Fibroblast of villous mesenchyme (primary cell): ENCODE measurements at regions not wholly inside any gene's neighbourhood (a gene's known extent, or its start where the extent isn't known, plus 50 kb on each side); places are given as distances from the start of the nearest gene placed in this dataset.

Experiments
- DNase-seq: peaks from one replicate; pipeline ENCODE4 v3.0.0-alpha.2; 2010; ENCODE audit warnings: low read depth
- H3K4me3 ChIP-seq: 2 replicates; pipeline ENCODE4 v1.5.1; 2011; ENCODE audit warnings: low read depth, mild to moderate bottlenecking, low read length
- TF ChIP-seq, protein P1 (sequence below): IDR thresholded peaks from 2 replicates; pipeline ENCODE4 v1.5.1; 2012; ENCODE audit warnings: low read depth, mild to moderate bottlenecking, low read length; ENCODE audit not compliant: insufficient read depth

DNA sequence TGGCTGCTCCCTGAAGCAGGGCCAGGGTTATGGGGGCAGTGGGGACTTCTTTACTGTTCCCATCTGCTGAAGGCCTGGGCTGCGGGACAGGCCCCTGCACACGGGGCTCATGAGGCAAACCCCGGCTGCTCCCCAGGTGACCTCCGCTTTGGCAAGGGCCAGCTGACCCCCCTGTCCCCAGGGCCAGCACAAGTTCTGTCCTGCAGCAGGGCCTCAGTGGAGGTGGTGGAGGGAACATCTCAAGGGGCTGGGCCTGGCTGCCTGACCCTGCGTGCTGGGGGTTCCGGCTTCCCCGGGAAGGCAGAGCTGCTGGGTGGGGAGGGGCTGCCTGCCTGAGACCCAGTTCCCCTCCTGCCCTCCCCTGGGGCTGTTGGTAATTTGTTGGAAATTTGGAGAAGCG, 67.4 kb upstream of the RNU6ATAC start:
- no peak for DNase-seq
- no peak overlapping the region for H3K4me3 ChIP-seq
- TF ChIP-seq, protein P1, sequence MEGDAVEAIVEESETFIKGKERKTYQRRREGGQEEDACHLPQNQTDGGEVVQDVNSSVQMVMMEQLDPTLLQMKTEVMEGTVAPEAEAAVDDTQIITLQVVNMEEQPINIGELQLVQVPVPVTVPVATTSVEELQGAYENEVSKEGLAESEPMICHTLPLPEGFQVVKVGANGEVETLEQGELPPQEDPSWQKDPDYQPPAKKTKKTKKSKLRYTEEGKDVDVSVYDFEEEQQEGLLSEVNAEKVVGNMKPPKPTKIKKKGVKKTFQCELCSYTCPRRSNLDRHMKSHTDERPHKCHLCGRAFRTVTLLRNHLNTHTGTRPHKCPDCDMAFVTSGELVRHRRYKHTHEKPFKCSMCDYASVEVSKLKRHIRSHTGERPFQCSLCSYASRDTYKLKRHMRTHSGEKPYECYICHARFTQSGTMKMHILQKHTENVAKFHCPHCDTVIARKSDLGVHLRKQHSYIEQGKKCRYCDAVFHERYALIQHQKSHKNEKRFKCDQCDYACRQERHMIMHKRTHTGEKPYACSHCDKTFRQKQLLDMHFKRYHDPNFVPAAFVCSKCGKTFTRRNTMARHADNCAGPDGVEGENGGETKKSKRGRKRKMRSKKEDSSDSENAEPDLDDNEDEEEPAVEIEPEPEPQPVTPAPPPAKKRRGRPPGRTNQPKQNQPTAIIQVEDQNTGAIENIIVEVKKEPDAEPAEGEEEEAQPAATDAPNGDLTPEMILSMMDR = no peak

DNA sequence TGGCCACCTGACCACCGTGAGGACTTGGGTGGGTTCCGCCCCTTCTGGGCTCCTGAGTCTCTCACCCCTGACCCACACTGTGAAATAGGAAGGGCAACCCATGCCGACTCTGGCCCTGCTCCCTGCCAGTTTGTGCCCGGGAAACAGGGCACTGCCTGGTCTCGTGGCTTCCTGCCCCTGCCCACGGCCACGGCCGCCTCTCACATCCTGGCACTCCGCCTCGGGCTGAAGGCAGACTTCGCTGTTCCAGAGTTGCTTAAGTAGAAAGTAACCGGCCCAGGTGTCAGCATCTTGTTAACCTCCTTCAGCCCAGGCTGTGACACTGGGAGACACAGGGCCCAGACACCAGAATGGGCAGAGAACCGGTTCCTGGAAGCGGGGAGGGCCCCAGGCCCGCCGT, 68.7 kb upstream of the RNU6ATAC start:
- no peak for DNase-seq
- H3K4me3 ChIP-seq = no peak overlapping the region
- TF ChIP-seq, protein P1 = no peak

DNA sequence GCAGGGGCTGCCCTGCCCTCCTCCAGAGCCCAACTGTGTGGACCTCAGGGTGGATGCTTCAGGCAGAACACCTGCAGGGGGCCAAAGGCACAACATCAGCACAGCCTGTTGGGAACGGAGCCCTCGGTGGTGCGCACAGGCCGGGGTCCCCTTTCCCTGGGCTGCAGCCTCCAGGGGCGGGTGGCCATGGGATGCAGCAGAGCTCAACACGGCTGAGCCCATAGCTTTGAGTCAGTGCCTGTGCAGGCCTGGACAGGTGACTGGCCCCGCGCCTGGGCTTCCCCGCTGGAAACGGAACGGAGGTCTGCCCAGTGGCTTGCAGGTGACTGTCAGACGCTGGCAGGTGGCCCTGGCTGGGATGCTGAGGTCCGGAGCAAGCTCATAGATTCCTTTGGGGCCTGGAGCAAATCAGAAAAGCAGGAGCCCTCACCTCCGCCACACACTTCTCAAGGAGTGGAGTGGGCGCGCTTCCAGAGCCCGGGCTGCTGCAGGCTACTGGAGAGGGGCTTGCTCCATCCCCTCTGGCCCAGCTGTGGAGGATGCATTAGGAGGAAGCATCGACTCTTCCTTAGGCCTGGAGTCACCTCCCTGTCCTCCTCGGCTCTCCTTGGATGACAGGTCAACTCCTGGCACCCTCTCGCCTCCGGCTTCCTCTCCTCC, 69.8 kb upstream of the RNU6ATAC start:
- no peak for DNase-seq
- H3K4me3 ChIP-seq = no peak overlapping the region
- TF ChIP-seq, protein P1 = no peak

DNA sequence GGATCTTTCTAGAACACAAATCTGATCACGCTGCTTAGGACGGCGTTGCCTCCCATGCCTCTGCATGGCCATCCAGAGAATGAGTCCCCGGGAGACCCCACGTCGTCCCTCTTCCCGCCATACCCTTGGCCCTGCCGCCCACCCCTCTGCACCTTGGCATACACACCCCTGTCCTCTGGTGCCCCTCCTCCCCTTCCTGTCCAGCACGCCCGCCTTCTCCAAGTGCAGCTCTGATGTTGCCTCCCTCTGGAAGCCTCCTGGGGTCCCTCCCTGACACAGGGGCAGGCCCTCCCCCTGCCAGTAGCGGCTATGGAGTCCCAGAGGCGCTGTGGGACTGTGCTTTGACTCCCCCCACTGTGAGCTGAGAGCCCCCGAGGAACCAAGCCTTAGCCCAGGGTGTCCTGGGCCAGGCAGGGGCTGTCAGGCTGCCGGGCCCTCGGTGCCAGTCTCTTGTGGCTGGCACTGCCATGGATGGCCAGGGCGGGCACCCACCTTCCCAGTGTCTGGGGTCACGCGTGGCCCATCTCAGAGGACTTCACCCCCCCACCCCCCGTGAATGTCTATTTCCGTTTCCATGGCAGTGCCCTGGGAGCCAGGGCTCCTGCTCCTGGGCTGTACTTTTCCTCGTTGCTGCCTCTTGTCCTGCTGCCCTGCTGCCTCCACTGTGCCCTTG, 70.5 kb upstream of the RNU6ATAC start:
- TF ChIP-seq, protein P1 = no peak
- no peak for DNase-seq
- H3K4me3 ChIP-seq = no peak overlapping the region

DNA sequence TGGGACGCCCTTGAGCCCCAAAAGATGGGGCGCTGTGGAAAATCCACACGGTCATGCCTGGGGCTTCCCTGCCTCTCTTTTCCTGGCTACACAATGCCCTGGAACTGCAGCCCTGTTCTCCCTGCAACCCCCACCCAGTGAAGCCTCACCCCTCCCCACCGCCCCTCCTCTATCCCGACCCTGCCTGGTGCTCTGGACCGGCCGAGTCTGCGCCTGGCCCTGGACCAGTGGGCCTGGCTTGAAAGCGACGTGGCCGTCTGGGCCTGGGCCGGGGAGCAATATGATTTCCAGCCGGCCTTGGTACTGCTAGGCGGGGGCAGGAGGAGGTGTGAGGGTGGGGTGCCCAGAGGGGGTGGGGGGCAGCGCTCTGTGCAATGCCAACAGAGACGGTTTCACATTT, 71.0 kb upstream of the RNU6ATAC start:
- TF ChIP-seq, protein P1 = no peak
- no peak for DNase-seq
- no peak overlapping the region for H3K4me3 ChIP-seq

DNA sequence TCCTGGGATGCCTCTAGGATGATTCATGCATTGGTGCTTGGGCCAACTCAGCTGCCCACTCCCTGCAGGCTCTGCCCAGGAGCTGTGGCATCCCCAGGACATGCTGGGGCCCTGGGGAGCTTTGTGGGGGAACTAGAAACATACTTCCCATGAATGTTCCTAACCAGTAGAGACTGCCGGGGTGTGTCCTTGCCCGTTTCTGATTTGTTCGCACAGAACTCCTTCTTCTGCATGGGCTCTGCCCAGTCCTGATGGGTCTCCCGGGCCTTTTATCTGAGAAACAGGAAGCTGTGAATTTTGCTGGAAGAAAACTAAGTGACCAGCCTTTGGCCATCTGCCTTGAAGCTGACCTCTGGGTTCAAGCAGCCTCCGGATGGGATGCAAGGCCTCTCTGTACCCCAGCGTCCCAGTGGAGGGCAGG, 71.6 kb upstream of the RNU6ATAC start:
- no peak overlapping the region for H3K4me3 ChIP-seq
- TF ChIP-seq, protein P1 = no peak
- peak; percentile 16 for DNase-seq
